HG02885 (cell line): ENCODE measurements at regions not wholly inside any gene's neighbourhood (a gene's known extent, or its start where the extent isn't known, plus 50 kb on each side); places are given as distances from the start of the nearest gene placed in this dataset.
A peak's percentile ranks its signal among the peaks of the same experiment; 100 is the strongest.

Experiments used
- ATAC-seq: cut with Tn5 transposase; IDR thresholded peaks from one replicate; pipeline ENCODE4 v1.9.1; 2021; ENCODE audit warnings: mild to moderate bottlenecking; ENCODE audit not compliant: unreplicated experiment, poor library complexity

GRCh38 chr12:94790370-94790769 is 140.0 kb upstream of the TMCC3 start:
- no peak for ATAC-seq

GRCh38 chr12:94789510-94790225 is 139.3 kb upstream of the TMCC3 start:
- ATAC-seq, result no peak

- no peak for ATAC-seq
Measured at GRCh38 chr12:94788298-94788697, 137.9 kb upstream of the TMCC3 start.

- no peak for ATAC-seq
Measured at GRCh38 chr12:94786906-94787305, 136.5 kb upstream of the TMCC3 start.

GRCh38 chr12:94783862-94784261 is 133.5 kb upstream of the TMCC3 start:
- ATAC-seq, result no peak

- no peak for ATAC-seq
Measured at GRCh38 chr12:94783343-94783742, 133.0 kb upstream of the TMCC3 start.

- ATAC-seq, result no peak
Measured at GRCh38 chr12:94781835-94782234, 131.5 kb upstream of the TMCC3 start.

GRCh38 chr12:94779485-94779884 is 129.1 kb upstream of the TMCC3 start:
- no peak for ATAC-seq

- no peak for ATAC-seq
Measured at GRCh38 chr12:94777936-94778335, 127.6 kb upstream of the TMCC3 start.

- ATAC-seq, result no peak
Measured at GRCh38 chr12:94775710-94776109, 125.4 kb upstream of the TMCC3 start.

- ATAC-seq, result no peak
Measured at GRCh38 chr12:94771741-94772140, 121.4 kb upstream of the TMCC3 start.

- ATAC-seq, result no peak
Measured at GRCh38 chr12:94771199-94771598, 120.8 kb upstream of the TMCC3 start.

GRCh38 chr12:94770791-94771190 is 120.4 kb upstream of the TMCC3 start:
- ATAC-seq, result no peak

GRCh38 chr12:94769776-94770759 is 119.7 kb upstream of the TMCC3 start:
- no peak for ATAC-seq

GRCh38 chr12:94769047-94769420 is 118.7 kb upstream of the TMCC3 start:
- peak; percentile 88 for ATAC-seq

- ATAC-seq, result peak; percentile 39
Measured at GRCh38 chr12:94768398-94769046, 118.2 kb upstream of the TMCC3 start.

- no peak for ATAC-seq
Measured at GRCh38 chr12:94767956-94768355, 117.6 kb upstream of the TMCC3 start.

GRCh38 chr12:94766397-94766796 is 116.0 kb upstream of the TMCC3 start:
- no peak for ATAC-seq

- no peak for ATAC-seq
Measured at GRCh38 chr12:94763462-94763861, 113.1 kb upstream of the TMCC3 start.

GRCh38 chr12:94762943-94763342 is 112.6 kb upstream of the TMCC3 start:
- ATAC-seq, result peak; percentile 19
